HG03457 (cell line): ENCODE measurements at regions not wholly inside any gene's neighbourhood (a gene's known extent, or its start where the extent isn't known, plus 50 kb on each side); places are given as distances from the start of the nearest gene placed in this dataset.

Experiments used
- ATAC-seq: cut with Tn5 transposase; IDR thresholded peaks from one replicate; pipeline ENCODE4 v1.9.1; 2021; ENCODE audit warnings: moderate number of reproducible peaks; ENCODE audit not compliant: unreplicated experiment

DNA sequence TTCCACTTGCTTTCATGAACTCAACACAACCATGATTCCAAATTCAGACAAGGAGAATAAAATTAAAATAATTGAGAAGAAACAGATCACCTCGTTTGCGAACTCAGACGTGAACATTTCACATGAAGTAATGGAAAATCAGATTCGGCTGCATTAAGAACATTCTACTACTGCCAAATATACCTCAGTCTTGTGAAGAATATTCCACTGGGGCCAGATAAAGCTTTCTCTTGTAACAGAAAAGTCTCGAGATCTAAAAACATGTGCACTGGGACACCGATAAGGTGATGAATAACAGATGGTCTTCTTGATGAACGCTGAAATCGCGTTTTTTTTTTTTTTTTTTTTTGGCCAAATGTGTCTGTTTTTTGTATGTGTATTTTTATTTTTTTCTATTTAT, 761.1 kb downstream of the BRD1 start:
- no peak for ATAC-seq

DNA sequence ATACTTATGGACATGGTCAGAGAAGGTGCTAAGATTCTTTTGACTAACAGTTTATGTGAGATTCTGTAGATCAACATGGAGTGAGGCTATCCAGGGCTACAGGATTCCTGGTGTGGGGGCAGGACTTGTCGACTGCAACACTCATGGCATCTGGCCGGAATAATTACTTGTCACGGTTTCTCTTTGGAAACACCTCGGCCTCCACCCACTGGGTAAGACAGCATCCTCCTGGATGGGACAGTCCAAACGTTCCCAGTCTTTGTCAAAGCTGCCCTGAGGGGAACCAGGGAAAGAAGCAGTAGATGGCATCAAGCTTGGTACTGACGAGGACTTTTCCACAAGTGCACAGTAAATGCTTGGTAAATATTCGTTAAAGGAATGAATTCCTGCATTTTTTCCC, 762.8 kb downstream of the BRD1 start:
- no peak for ATAC-seq

DNA sequence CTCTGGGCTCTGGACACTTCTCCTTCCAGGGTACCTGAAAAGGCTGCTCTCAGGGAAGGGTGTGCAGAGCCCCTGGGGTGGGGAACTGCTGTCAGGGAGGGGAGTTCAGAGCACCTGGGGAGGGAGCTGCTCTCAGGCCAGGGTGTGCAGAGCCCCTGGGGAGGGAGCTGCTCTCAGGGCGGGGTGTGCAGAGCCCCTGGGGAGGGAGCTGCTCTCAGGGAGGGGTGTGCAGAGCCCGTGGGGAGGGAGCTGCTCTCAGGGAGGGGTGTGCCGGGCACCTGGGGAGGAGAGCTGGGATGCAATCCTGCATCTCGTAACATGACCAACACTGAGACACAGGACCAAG, 764.2 kb downstream of the BRD1 start:
- ATAC-seq: no peak

DNA sequence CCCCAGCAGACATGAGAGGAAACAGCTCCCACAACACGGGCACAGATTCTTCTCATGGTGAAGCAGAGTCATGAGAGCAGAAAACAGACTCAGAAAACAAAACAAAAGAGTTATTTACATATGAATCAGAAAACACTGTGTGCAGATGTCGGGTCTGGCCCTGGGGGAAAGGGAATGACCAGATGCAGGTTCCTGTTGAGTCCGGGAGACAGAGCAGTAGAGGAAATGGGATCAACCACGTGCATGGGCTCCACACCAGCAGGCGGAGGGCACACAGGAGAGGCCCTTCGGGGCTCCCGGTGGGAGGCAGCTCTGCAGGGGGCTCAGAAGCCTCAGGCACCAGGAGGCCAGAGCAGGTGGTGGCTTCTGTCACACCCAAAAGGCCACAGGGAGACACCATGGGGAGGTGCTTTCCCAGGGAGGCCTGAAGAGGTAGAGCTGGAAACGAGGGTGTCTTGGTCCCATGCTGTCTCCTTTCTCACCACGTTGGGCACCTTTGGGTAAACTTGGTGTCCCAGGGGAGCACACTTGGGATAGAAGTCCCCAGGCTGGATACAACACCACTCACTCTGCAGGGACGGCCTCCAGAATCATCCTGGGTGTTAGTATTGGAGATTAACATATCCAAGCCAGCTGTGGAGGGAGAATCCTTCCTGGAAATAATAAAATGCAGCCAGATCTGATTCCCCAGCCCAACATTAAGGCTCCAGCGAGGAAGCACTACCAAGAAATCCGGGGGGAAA, 764.7 kb downstream of the BRD1 start:
- ATAC-seq: no peak

DNA sequence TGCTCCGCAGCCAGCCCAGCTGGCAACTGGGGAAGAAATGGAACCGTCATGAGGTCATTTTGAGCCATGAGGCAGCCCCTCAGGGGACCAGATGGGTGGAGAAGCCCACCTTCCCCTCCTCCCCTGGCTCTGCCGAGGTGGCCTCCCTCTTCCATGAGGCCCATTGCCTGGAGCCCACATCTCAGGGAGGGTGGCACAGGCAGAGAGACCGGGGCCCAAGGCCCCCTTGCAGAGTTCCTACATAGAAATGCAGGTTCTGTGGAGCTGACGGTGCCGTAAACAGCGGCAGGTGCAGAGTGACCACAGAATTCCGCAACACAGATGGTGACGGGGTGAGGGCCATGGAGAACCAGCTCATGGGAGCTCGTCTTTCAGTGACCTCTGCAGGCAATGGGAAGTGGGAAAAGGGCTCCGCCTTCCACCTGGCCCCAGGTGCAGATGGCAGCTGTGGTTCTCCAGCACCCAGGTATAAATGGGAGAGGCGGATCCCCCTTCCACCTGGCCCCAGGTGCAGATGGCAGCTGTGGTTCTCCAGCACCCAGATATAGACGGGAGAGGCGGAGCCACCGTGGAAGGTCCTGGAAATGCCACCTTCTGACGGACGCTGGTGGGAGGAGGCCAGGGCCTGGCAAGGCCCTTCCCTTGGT, 765.4 kb downstream of the BRD1 start:
- no peak for ATAC-seq

DNA sequence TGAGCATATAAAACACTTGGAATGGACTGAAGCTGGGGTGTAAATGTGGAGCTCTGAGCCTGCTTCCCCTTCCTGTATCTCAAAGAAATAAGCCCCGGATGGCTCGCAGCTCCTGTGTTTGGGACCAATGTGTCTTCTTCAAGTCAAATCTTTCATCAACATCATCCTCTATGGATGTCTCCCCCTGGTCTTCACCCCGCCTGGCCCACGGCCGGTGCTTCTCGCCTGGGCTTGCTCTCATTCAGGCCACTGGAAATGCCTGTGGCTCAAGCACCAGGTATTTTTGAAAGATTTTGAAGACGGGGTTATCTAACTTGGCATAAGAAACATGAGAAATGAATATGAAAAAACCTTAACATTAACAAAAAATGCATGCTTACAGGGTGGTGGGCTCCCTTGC, 769.8 kb downstream of the BRD1 start:
- ATAC-seq: no peak

DNA sequence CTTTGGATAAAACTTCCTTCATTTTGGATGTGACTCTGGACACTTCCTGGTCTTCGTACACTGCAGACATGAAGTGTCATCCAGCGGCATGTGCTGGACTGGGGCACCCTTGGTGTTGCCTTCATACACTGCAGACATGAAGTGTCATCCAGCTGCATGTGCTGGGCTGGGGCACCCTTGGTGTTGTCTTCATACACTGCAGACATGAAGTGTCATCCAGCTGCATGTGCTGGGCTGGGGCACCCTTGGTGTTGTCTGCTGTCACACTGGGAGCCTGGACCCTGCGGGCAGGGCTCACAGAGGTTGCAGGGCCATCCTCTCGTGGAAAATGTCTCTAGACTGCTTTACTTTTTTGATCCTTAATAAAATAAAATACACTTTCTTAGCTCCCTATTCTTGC, 771.4 kb downstream of the BRD1 start:
- no peak for ATAC-seq

DNA sequence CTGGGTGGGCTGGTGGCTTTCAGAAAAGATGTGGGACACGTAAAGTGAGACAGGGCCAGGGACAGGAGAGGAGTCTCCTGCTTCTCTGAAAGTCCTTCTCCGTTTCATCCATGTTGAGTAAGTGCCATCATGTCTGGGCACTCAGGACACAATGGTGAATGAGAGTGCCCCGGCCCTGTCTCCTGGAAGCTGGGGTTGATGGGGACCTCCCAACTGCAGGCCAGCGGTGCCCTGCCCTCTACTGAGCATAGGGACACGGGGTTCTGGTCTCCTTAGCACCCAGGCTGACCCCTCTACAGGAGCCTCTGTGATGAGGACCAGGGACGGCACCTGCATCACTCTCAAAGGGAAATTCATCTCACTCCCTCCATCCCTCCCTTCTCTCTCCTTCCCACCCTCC, 772.3 kb downstream of the BRD1 start:
- no peak for ATAC-seq

DNA sequence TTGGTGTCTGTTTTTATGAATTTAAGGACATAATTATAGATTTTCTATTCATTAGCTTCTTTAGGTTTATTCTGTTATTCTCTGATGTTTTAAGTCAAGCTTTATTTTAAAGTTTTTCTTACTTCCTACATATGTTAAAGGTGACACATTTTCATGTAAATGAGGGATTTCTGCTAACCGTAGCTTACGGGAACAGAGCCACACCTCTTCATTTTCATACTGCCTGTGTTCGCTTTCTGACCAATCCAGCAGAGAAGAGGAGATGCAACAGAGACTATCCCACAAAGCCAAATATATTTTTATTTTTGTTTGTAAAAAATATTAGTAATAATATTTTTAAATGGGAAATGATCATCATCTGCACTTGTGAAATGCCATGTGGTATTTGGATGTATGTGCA, 774.1 kb downstream of the BRD1 start:
- no peak for ATAC-seq

DNA sequence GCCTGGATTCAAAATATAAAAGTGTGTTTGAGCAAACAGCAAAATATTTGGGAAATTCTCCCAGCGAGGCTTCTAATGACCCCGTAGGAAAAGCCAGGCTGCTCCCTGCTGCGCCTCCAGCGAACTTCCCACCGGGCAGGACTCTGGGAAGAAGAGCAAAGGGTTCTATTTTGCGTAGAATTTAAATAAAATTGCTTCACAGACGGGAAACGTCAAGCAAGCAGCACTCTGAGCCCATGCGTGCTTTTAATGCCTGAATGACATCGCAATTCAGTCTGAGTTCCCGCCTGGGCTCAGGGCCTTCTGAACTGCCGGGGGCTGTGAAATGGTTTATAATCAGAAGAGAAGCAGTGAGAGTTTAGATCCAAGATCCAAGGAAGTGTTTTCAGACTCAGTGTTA, 775.1 kb downstream of the BRD1 start:
- no peak for ATAC-seq

DNA sequence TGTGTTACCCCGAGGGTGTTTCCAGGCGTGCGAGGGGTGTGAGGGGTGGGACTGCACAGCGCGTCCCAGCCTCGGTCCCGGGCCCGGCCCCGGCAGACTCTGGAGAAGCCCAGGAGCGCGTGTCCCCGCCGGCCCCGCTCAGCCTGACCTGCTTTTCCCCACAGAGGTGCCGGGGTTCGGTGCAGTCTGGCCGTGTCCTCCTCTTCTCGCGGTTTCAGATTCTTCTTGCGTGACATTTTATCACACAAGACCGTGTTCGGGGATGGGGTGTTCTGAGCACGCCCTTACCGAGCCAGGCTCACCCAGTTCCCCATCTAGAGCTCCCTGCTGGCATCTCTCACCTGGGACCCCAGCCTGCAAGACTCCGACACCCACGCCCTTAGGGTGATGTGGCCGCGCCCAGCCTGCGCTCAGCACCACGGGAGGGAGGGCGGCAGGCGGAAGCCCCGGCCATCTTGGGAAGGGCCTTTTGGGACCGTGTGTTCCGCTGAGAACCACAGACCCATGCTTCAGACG, 775.6 kb downstream of the BRD1 start:
- ATAC-seq: no peak

DNA sequence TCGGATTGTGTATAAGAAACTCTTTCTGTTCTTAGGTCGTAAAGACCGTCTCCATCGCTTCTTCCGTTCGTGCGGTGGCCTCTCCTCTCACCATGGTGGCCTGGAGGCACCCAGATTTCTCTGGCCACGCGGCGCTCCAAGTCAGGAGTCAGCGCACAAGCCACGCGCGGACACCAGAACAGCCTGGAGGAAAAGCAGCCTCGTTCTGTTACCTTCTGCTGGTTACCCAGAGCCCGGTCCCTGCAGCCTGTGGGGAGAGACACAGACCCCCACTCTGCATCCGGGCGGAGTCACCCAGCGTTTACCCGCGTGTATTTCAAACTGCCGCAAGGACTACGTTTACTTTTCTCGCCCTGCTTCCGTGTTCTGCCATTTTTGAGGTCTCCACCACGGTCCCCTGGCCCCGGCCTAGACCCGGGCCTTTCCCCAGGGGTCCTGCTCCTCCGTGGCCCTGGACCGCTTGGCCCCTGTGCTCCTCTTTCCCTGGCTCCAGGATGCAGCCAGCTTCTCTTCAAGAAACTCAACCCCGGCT, 776.1 kb downstream of the BRD1 start:
- no peak for ATAC-seq

DNA sequence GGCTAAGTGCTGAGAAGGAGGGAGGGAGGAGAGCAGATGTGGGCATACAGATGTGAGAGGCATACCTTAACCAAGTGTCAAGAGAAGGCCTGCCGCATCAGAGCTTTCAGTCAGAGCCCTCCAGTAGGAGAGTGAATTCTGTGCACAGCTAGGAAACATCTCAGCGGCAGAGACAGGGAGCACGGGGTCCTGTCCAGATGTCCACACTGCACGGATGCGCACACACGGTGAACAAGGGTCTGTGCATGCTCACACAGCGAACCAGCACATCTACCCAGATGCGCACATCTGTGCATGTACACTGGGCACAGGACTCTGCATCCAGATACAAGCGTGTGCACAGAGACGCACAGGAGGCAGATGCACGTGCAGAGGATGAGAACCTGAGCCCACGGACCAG, 778.0 kb downstream of the BRD1 start:
- ATAC-seq: no peak

DNA sequence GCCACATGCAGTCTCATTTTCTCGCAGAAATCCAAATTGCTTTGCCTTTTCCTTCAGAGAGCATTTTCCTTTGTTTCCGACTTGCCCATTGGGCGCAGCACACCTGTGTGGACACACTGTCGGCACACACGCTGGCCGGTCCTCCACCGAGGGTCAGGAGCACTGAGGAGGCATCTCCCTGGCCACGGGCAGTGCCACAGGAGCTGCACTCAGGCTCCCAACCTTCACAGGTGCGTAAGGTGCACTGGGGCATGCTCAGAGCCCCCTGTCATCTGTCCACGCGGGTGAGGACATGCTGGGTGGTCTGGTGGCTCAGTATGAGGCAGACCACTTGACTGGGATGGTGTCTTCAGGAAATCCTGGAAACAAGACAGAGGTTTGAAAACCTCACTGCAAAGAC, 779.1 kb downstream of the BRD1 start:
- no peak for ATAC-seq

DNA sequence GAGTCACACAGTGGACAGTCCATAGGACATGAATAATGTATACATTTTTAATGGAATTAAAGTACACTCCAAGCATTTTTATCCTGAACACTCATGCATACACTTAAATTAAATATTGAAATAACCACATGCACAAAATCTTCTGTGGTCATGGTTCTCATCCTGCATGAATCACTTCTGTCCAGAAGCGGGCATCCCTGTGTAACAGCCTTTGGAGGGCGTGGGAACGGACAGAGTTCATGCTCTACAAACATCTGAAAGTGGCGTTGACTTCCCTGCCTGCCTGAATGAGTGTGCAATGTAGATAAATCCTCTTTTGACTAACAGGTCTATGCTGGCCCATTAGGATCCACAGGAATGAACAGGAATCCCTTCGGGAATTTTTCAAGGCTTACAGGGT, 780.2 kb downstream of the BRD1 start:
- no peak for ATAC-seq

DNA sequence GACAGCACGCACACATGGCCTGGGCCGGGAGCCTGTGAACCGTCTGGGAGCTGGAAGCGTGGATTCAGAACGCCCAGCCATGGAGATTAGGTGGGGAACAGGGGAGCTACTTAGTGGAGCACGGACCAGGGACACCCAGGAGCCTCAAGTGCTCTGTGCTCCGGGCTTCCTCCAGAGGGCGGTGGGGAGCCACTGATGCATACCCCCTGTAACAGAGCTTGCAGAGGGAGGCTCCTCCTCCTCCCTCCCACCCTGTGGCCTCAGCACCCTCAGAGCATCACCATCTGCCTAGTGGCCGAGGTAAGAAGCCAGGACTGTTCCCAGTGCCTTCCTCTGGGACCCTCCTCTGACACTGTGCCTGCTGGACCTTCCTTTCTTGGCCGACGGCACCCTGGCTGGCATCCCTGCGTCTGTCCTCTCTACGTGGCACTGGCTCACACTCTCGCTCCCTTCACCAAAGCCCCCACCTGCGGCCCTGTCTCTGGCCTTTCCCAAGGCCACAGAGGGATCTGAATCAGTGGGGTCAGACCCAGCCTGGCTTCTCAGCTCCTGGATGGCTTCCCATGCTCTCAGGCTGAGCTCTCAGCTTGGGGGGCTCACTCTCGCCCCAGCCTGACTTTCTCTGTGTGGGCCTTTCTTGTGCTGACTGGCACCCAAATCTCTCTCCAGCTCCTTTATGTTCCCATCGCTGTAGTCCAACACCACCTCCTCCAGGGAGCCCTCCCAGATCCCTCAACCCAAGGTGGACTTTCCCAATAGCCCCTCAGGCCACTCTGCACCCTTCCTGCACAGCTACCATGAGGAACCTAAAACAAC, 780.9 kb downstream of the BRD1 start:
- ATAC-seq: no peak

DNA sequence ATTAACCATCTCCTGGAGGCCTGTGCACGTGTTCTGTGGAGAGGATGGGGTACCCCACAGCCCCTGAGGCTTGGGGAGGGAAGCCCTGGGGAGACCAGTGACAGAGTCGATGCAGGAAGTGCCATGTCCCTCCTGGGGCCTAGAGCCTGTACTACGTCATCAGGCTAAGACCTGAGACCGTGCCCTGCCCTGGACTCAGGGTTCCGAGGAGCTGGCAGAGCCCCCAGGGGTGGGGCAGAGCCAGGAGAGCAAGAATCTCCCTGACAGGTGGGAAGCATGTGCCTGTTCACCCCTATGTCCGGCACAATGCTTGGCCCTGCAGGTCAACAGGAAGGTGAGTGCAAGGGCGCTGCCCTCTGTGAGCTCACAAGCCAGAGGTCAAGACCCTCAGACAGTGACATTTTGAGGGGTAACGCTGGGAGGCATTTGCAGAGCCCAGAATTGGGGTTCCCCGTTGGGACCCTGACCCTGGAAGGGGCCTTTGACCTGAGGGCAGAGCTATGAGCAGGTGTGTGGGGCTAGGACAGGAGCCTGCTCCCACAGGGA, 781.6 kb downstream of the BRD1 start:
- no peak for ATAC-seq

DNA sequence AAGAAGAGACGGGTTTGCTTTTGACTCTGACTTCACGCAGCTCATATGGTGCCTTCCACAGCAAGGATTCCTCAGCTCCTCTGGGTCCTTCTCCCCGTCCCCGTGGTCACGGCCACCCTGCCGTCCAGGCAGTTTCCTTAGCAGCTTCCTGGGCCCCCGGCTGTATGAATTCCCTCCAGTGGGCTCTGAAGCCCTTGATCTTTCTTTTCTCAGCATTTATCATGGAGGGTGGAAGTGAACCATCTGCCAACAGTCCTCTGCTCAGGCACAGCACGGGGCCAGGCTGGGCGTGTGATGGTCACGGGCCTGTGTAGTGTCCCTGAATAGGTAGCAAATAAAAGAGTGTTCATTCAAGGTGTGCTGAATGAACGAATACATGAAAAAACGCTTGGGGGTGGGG, 782.4 kb downstream of the BRD1 start:
- ATAC-seq: no peak

DNA sequence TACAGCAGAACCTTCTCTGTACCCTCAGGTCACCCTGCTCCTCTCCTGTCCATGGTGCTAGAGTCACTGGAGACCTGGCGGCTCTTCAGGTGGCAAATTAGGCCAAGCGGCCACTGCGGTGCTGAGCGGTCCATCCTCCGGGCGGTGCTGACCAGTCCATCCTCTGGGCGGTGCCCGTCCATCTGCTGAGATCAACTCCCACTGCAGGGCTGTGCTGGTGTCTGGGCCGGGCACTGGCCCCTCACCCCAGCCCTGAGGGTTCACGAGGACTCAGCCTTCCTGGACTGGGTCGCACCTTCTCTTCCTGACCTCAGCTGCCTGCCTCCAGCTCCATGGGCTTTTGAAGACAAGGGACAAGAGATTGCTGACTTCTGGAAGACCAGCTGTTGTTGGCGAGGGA, 782.9 kb downstream of the BRD1 start:
- ATAC-seq: no peak

DNA sequence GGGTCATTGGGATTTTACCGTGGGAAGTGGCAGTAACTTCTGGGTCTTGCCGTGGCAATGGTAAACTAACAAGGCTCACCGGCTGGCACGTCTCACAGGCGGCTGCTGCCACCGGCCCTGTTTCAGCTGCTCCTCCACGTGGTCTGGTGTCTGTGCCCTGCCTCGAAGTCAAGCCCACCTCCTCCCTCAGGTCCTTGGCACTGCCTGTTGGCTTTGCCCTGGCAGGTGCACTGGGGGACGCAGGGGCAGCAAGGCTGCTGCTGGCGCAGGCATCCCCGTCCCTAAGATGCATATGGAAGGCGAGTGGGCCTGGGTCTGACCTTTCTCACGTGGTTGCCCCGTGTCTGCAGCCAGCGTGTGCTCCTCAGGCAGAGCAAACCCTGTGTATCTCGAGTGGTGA, 783.6 kb downstream of the BRD1 start:
- ATAC-seq: no peak
